OCI-LY3 (cell line): ENCODE measurements at regions not wholly inside any gene's neighbourhood (a gene's known extent, or its start where the extent isn't known, plus 50 kb on each side); places are given as distances from the start of the nearest gene placed in this dataset.

ENCODE experiments used
- H2AFZ ChIP-seq: fragments of 200-600, 300-600 bp; shearing (Covaris generic); 2 replicates; pipeline ENCODE4 v1.6.0; 2014; ENCODE audit warnings: antibody characterized with exemption, low read depth, low read length
- H3K27ac ChIP-seq: fragments of 200-600, 300-600 bp; sonication (generic); 2 replicates; pipeline ENCODE4 v1.5.1; 2014; ENCODE audit warnings: mild to moderate bottlenecking, low read length, moderate library complexity, mixed read lengths
- H3K27me3 ChIP-seq: fragments of 200-600, 300-600 bp; sonication (generic); 2 replicates; pipeline ENCODE4 v1.6.1; 2014; ENCODE audit warnings: low read depth, low read length, mixed read lengths
- H3K36me3 ChIP-seq: fragments of 200-600, 300-600 bp; sonication (generic); replicated peaks from 2 replicates; pipeline ENCODE3; 2014; ENCODE audit warnings: low read depth, low read length, mixed read lengths
- H3K4me1 ChIP-seq: fragments of 300-600, 200-600 bp; sonication (generic); 2 replicates; pipeline ENCODE4 v1.6.1; 2014; ENCODE audit warnings: low read length, mixed read lengths
- H3K4me2 ChIP-seq: fragments of 200-600, 300-600 bp; sonication (generic); 2 replicates; pipeline ENCODE4 v1.6.1; 2014; ENCODE audit warnings: low read length, mixed read lengths
- H3K4me3 ChIP-seq: fragments of 300-600, 200-600 bp; sonication (generic); 2 replicates; pipeline ENCODE4 v1.5.1; 2014; ENCODE audit warnings: antibody characterized with exemption, mild to moderate bottlenecking, low read length, moderate library complexity
- H3K79me2 ChIP-seq: fragments of 300-600, 200-600 bp; shearing (Covaris generic); 2 replicates; pipeline ENCODE4 v1.6.1; 2014; ENCODE audit warnings: mild to moderate bottlenecking, low read length, mixed read lengths
- H3K9ac ChIP-seq: fragments of 300-600, 200-600 bp; shearing (Covaris generic); 2 replicates; pipeline ENCODE4 v1.6.0; 2014; ENCODE audit warnings: mild to moderate bottlenecking, low read length, moderate library complexity
- H3K9me3 ChIP-seq: fragments of 200-600, 300-600 bp; shearing (Covaris generic); 2 replicates; pipeline ENCODE4 v1.6.1; 2014; ENCODE audit warnings: low read length, mixed read lengths; ENCODE audit not compliant: insufficient read depth
- H4K20me1 ChIP-seq: fragments of 200-600, 300-600 bp; sonication (generic); 2 replicates; pipeline ENCODE4 v1.6.1; 2016; ENCODE audit warnings: low read length, mixed read lengths; ENCODE audit not compliant: insufficient read depth
- CTCF ChIP-seq: fragments of 200-600, 300-600 bp; sonication (generic); IDR thresholded peaks from 2 replicates; pipeline ENCODE4 v1.5.1; 2014; ENCODE audit warnings: antibody characterized with exemption, low read length, low read depth
- EZH2phosphoT487 ChIP-seq: fragments of 200-600 bp; shearing (Covaris generic); IDR thresholded peaks from 2 replicates; pipeline ENCODE4 v1.6.1; 2018; ENCODE audit warnings: antibody characterized with exemption, mixed run types, low read depth

- Histone ChIP-seq H2AFZ (no peak overlapping the region), H4K20me1 (no peaks in the 10 kb centered on the region), H3K27ac (no peak overlapping the region), H3K27me3 (no peaks in the 10 kb centered on the region), H3K9me3 (no peaks in the 10 kb centered on the region), H3K4me1 (no peaks in the 10 kb centered on the region), H3K4me2 (no peak overlapping the region), H3K4me3 (no peak overlapping the region), H3K79me2 (no peaks in the 10 kb centered on the region), H3K36me3 (no peaks in the 10 kb centered on the region), H3K9ac (no peak overlapping the region)
- TF ChIP-seq CTCF: no peak
- no peak for TF ChIP-seq EZH2phosphoT487
Measured at GRCh38 chr6:140256248-140256647, 881.8 kb upstream of the CITED2 start.

- Histone ChIP-seq H3K9ac (no peak overlapping the region), H3K27me3 (no peaks in the 10 kb centered on the region), H4K20me1 (no peaks in the 10 kb centered on the region), H3K9me3 (no peaks in the 10 kb centered on the region), H3K4me1 (no peaks in the 10 kb centered on the region), H2AFZ (no peak overlapping the region), H3K4me2 (no peak overlapping the region), H3K36me3 (no peaks in the 10 kb centered on the region), H3K27ac (no peak overlapping the region), H3K4me3 (no peak overlapping the region), H3K79me2 (no peaks in the 10 kb centered on the region)
- TF ChIP-seq EZH2phosphoT487: no peak
- TF ChIP-seq CTCF: no peak
Measured at GRCh38 chr6:140253096-140253495, 878.6 kb upstream of the CITED2 start.

- Histone ChIP-seq H3K27me3 (no peaks in the 10 kb centered on the region), H3K27ac (no peak overlapping the region), H3K79me2 (no peaks in the 10 kb centered on the region), H3K36me3 (no peaks in the 10 kb centered on the region), H2AFZ (no peak overlapping the region), H3K9ac (no peak overlapping the region), H3K4me2 (no peak overlapping the region), H3K4me1 (no peaks in the 10 kb centered on the region), H4K20me1 (no peaks in the 10 kb centered on the region), H3K9me3 (no peaks in the 10 kb centered on the region), H3K4me3 (no peak overlapping the region)
- TF ChIP-seq CTCF: no peak
- TF ChIP-seq EZH2phosphoT487: no peak
Measured at GRCh38 chr6:140252099-140252498, 877.7 kb upstream of the CITED2 start.

- H3K4me2 ChIP-seq: no peak overlapping the region
- H3K4me1 ChIP-seq: no peaks in the 10 kb centered on the region
- H3K27ac ChIP-seq: no peak overlapping the region
- H3K36me3 ChIP-seq: no peaks in the 10 kb centered on the region
- H3K27me3 ChIP-seq: no peaks in the 10 kb centered on the region
- no peaks in the 10 kb centered on the region for H4K20me1 ChIP-seq
- H3K4me3 ChIP-seq: no peak overlapping the region
- TF ChIP-seq CTCF (no peak), EZH2phosphoT487 (no peak)
- H3K9me3 ChIP-seq: no peaks in the 10 kb centered on the region
- no peaks in the 10 kb centered on the region for H3K79me2 ChIP-seq
- H2AFZ ChIP-seq: no peak overlapping the region
- no peak overlapping the region for H3K9ac ChIP-seq
Measured at GRCh38 chr6:140245296-140246040, 871.0 kb upstream of the CITED2 start.
